Parathyroid adenoma (tissue), 2 donors: ENCODE measurements at regions not wholly inside any gene's neighbourhood (a gene's known extent, or its start where the extent isn't known, plus 50 kb on each side); places are given as distances from the start of the nearest gene placed in this dataset.

Experiments
- H2AFZ ChIP-seq: fragments of 300-600 bp; sonication (generic); one replicate; pipeline ENCODE4 v1.7.0; 2017; ENCODE audit warnings: antibody characterized with exemption, mild to moderate bottlenecking
- H3K27ac ChIP-seq: fragments of 300-600 bp; sonication (generic); one replicate; pipeline ENCODE4 v1.7.0; 2017
- H3K27me3 ChIP-seq: fragments of 300-600 bp; sonication (generic); one replicate; pipeline ENCODE4 v1.7.0; 2017; ENCODE audit warnings: low read length; ENCODE audit not compliant: control insufficient read depth, insufficient read depth
- H3K36me3 ChIP-seq: fragments of 300-600 bp; sonication (generic); one replicate; pipeline ENCODE4 v1.7.0; 2017; ENCODE audit warnings: low read length; ENCODE audit not compliant: control insufficient read depth, insufficient read depth
- H3K4me1 ChIP-seq: fragments of 300-600 bp; sonication (generic); one replicate; pipeline ENCODE4 v1.7.0; 2017; ENCODE audit warnings: control low read depth
- H3K4me2 ChIP-seq: fragments of 300-600 bp; sonication (generic); one replicate; pipeline ENCODE4 v1.7.0; 2017; ENCODE audit warnings: low read length
- H3K4me3 ChIP-seq: fragments of 300-600 bp; sonication (generic); one replicate; pipeline ENCODE4 v1.7.0; 2017; ENCODE audit warnings: low read depth, low read length
- H3K79me2 ChIP-seq: fragments of 300-600 bp; sonication (generic); one replicate; pipeline ENCODE4 v1.7.0; 2017; ENCODE audit warnings: control low read depth
- H3K9ac ChIP-seq: fragments of 300-600 bp; sonication (generic); one replicate; pipeline ENCODE4 v1.7.0; 2017; ENCODE audit warnings: mild to moderate bottlenecking
- H3K9me3 ChIP-seq: fragments of 300-600 bp; sonication (generic); one replicate; pipeline ENCODE4 v1.7.0; 2017; ENCODE audit warnings: low read length; ENCODE audit not compliant: control insufficient read depth
- CTCF ChIP-seq: fragments of 300-600 bp; sonication (generic); IDR thresholded peaks from one replicate; pipeline ENCODE4 v1.7.0; 2017; ENCODE audit warnings: antibody characterized with exemption, mild to moderate bottlenecking
- donor health status: primary hyperparathyroidism.

- H3K27me3 ChIP-seq: no peaks in the 10 kb centered on the region
- no peak overlapping the region for H3K27ac ChIP-seq
- no peak overlapping the region for H2AFZ ChIP-seq
- no peak overlapping the region for H3K4me2 ChIP-seq
- H3K9me3 ChIP-seq: no peaks in the 10 kb centered on the region
- H3K4me3 ChIP-seq: no peak overlapping the region
- H3K79me2 ChIP-seq: no peaks in the 10 kb centered on the region
- TF ChIP-seq CTCF: no peak
- H3K36me3 ChIP-seq: no peaks in the 10 kb centered on the region
- no peaks in the 10 kb centered on the region for H3K4me1 ChIP-seq
- no peak overlapping the region for H3K9ac ChIP-seq
Measured at GRCh38 chr2:236811062-236811656, 241.5 kb downstream of the ACKR3 start.

- TF ChIP-seq CTCF: no peak
- Histone ChIP-seq H2AFZ (no peak overlapping the region), H3K36me3 (no peaks in the 10 kb centered on the region), H3K4me3 (no peak overlapping the region), H3K4me2 (no peak overlapping the region), H3K27ac (no peak overlapping the region), H3K9me3 (no peaks in the 10 kb centered on the region), H3K9ac (no peak overlapping the region), H3K4me1 (no peaks in the 10 kb centered on the region), H3K27me3 (no peaks in the 10 kb centered on the region), H3K79me2 (no peaks in the 10 kb centered on the region)
Measured at GRCh38 chr2:236813766-236814165, 244.1 kb downstream of the ACKR3 start.

GRCh38 chr2:236814593-236814992 lies 245.0 kb downstream of the ACKR3 start:
- H3K9ac ChIP-seq: no peak overlapping the region
- H3K4me2 ChIP-seq: no peak overlapping the region
- H3K36me3 ChIP-seq: no peaks in the 10 kb centered on the region
- no peak overlapping the region for H2AFZ ChIP-seq
- no peak for TF ChIP-seq CTCF
- H3K4me1 ChIP-seq: no peaks in the 10 kb centered on the region
- no peaks in the 10 kb centered on the region for H3K27me3 ChIP-seq
- no peak overlapping the region for H3K4me3 ChIP-seq
- no peaks in the 10 kb centered on the region for H3K79me2 ChIP-seq
- no peaks in the 10 kb centered on the region for H3K9me3 ChIP-seq
- H3K27ac ChIP-seq: no peak overlapping the region

- H3K79me2 ChIP-seq: no peaks in the 10 kb centered on the region
- no peak overlapping the region for H3K9ac ChIP-seq
- no peak for TF ChIP-seq CTCF
- H2AFZ ChIP-seq: no peak overlapping the region
- H3K27me3 ChIP-seq: no peaks in the 10 kb centered on the region
- no peak overlapping the region for H3K4me3 ChIP-seq
- no peaks in the 10 kb centered on the region for H3K36me3 ChIP-seq
- H3K27ac ChIP-seq: no peak overlapping the region
- no peaks in the 10 kb centered on the region for H3K9me3 ChIP-seq
- H3K4me2 ChIP-seq: no peak overlapping the region
- no peaks in the 10 kb centered on the region for H3K4me1 ChIP-seq
Measured at GRCh38 chr2:236815746-236816145, 246.1 kb downstream of the ACKR3 start.
